ENCODE measurements at regions not wholly inside any gene's neighbourhood (a gene's known extent, or its start where the extent isn't known, plus 50 kb on each side); places are given as distances from the start of the nearest gene placed in this dataset.

DNA sequence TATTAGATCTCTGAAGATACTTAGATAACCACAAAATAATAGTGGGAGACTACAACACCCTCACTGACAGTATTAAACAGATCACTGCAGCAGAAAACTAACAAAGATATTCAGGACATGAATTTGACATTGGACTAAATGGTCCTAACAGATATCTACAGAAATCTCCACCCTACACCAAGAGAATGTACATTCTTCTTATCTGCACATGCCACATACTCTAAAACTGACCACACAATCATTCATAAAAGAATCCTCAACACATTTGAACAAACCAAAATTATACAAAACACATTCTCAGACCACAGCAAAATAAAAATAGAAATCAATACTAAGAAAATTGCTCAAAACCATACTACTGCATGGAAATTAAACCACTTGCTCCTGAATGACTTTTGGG lies 116.3 kb downstream of the DTWD1 start:
- TF ChIP-seq, protein P1, sequence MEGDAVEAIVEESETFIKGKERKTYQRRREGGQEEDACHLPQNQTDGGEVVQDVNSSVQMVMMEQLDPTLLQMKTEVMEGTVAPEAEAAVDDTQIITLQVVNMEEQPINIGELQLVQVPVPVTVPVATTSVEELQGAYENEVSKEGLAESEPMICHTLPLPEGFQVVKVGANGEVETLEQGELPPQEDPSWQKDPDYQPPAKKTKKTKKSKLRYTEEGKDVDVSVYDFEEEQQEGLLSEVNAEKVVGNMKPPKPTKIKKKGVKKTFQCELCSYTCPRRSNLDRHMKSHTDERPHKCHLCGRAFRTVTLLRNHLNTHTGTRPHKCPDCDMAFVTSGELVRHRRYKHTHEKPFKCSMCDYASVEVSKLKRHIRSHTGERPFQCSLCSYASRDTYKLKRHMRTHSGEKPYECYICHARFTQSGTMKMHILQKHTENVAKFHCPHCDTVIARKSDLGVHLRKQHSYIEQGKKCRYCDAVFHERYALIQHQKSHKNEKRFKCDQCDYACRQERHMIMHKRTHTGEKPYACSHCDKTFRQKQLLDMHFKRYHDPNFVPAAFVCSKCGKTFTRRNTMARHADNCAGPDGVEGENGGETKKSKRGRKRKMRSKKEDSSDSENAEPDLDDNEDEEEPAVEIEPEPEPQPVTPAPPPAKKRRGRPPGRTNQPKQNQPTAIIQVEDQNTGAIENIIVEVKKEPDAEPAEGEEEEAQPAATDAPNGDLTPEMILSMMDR (IDR thresholded peaks at IDR 0.05): no peak
- Histone ChIP-seq H3K4me3 (ENCODE audit: low read depth in 1 of 2, low read length in 1 of 2) (no peak overlapping the region), H3K36me3 (no peaks in the 10 kb centered on the region), H3K9me3 (no peaks in the 10 kb centered on the region), H3K27me3 (no peaks in the 10 kb centered on the region), H3K27ac (no peak overlapping the region), H3K4me1 (ENCODE audit: control insufficient read depth in 1 of 2, insufficient read depth in 1 of 2, low read depth in 1 of 2, low read length in 1 of 2) (no peaks in the 10 kb centered on the region)

DNA sequence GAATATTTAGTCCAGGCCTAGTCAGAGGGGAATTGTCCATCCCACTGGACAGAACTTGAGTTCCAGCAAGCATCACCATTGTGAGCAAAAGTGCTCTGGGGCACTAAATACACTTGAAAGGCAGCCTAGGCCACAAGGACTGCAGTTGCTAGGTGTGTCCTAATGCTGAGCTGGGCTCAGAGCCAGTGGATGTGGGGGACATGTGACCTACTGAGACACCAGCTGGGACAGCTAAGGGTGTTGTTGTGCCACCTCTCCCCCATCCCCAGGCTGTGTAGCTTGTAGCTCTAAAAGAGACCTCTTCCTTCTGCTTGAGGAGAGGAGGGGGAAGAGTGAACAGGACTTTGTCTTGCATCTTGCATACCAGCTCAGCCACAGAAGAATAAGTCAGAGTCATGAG lies 120.9 kb downstream of the DTWD1 start:
- Histone ChIP-seq H3K9me3 (no peaks in the 10 kb centered on the region), H3K4me3 (ENCODE audit: low read depth in 1 of 2, low read length in 1 of 2) (no peak overlapping the region), H3K4me1 (ENCODE audit: control insufficient read depth in 1 of 2, insufficient read depth in 1 of 2, low read depth in 1 of 2, low read length in 1 of 2) (no peaks in the 10 kb centered on the region), H3K27ac (no peak overlapping the region), H3K36me3 (no peaks in the 10 kb centered on the region), H3K27me3 (no peaks in the 10 kb centered on the region)
- TF ChIP-seq, protein P1 (IDR thresholded peaks at IDR 0.05): no peak

DNA sequence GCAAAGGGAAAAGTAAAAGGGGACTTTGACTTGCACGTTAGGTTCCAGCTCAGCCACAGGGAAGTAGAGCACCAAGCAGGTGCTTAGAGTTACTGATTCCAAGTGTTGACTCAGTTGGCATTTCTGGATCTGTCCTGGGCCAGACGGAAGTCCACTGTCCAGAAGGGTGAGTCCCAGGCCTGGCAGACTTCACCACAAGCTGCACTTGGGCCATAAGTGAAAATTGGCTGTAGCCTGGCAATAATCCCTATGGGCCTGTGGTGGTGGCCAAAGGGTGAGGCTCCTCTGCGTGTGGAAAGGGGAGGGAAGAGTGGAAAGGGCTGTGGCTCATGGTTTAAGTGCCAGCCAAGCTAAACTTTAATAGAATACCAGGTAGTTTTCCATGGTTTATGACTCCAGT lies 121.5 kb downstream of the DTWD1 start:
- H3K4me3 ChIP-seq (ENCODE audit: low read depth in 1 of 2, low read length in 1 of 2): no peak overlapping the region
- no peaks in the 10 kb centered on the region for H3K4me1 ChIP-seq (ENCODE audit: control insufficient read depth in 1 of 2, insufficient read depth in 1 of 2, low read depth in 1 of 2, low read length in 1 of 2)
- no peaks in the 10 kb centered on the region for H3K27me3 ChIP-seq
- TF ChIP-seq, protein P1 (IDR thresholded peaks at IDR 0.05): no peak
- no peaks in the 10 kb centered on the region for H3K36me3 ChIP-seq
- no peak overlapping the region for H3K27ac ChIP-seq
- no peaks in the 10 kb centered on the region for H3K9me3 ChIP-seq

DNA sequence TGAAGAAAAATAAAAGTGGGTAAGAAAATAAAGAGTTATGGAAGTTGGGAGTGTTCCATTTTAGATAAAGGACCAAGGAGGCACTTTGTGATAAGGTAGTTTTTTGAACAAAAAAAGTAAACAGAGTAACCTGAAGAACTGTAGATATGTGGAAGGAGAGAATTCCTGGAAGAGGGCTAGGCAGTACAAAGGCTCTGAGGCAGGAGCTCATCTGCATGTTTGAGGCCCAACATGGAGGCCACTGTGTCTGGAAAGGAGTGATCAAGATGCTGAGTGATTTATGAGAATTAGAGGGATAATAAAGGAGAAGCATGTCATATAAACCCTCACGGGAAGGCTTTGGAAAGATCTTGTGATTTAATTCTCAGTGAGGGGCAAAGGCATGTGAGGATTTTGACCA lies 126.5 kb downstream of the DTWD1 start:
- Histone ChIP-seq H3K4me3 (ENCODE audit: low read depth in 1 of 2, low read length in 1 of 2) (no peak overlapping the region), H3K27me3 (no peaks in the 10 kb centered on the region), H3K27ac (no peak overlapping the region), H3K9me3 (no peaks in the 10 kb centered on the region), H3K36me3 (no peaks in the 10 kb centered on the region), H3K4me1 (ENCODE audit: control insufficient read depth in 1 of 2, insufficient read depth in 1 of 2, low read depth in 1 of 2, low read length in 1 of 2) (no peaks in the 10 kb centered on the region)
- TF ChIP-seq, protein P1 (IDR thresholded peaks at IDR 0.05): no peak

DNA sequence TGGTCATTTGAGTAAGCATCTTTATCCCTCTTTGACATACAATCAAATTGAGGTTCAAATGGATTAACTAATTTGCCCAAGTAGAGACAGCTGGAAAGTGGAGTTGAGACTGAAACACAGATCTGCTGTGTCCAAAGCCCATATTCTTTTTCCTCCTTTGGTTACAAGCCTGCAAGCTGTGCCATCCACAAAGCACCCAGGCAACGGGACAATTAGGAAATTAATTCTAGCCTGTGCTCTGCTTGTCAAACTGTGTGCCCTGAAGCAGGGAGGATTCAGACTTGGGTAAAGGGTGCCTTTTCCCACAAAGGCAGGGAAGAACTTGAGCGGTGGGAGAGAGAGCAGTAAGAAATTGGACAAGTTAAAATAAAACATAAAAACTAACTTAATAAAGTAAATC lies 127.9 kb downstream of the DTWD1 start:
- no peak overlapping the region for H3K4me3 ChIP-seq (ENCODE audit: low read depth in 1 of 2, low read length in 1 of 2)
- H3K36me3 ChIP-seq: no peaks in the 10 kb centered on the region
- TF ChIP-seq, protein P1 (IDR thresholded peaks at IDR 0.05): no peak
- no peaks in the 10 kb centered on the region for H3K4me1 ChIP-seq (ENCODE audit: control insufficient read depth in 1 of 2, insufficient read depth in 1 of 2, low read depth in 1 of 2, low read length in 1 of 2)
- H3K27me3 ChIP-seq: no peaks in the 10 kb centered on the region
- H3K27ac ChIP-seq: no peak overlapping the region
- no peaks in the 10 kb centered on the region for H3K9me3 ChIP-seq

DNA sequence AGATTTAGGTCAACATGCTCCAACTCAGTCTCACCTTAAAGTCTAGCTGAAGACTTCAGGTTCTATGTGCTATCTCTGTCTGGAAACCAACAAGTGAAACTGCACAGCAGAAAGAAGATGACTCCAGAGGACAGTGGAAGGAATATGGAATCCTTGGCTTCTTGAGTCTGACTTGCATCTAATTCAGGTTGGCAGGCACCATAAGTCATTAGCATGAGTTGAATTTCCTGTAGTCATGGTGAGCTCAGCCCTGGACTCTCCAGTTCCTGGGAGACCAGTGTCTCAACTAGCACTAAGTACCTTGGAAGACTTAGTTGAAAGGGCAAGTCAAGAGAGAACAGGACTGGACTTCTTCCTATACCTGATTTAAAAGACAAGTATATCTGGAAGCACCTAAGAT lies 129.7 kb downstream of the DTWD1 start:
- Histone ChIP-seq H3K4me3 (ENCODE audit: low read depth in 1 of 2, low read length in 1 of 2) (no peak overlapping the region), H3K27me3 (no peaks in the 10 kb centered on the region), H3K4me1 (ENCODE audit: control insufficient read depth in 1 of 2, insufficient read depth in 1 of 2, low read depth in 1 of 2, low read length in 1 of 2) (no peaks in the 10 kb centered on the region), H3K36me3 (no peaks in the 10 kb centered on the region), H3K9me3 (no peaks in the 10 kb centered on the region), H3K27ac (no peak overlapping the region)
- TF ChIP-seq, protein P1 (IDR thresholded peaks at IDR 0.05): no peak

Measured in neutrophil (primary cell).